IMR-90 (cell line): ENCODE measurements at regions not wholly inside any gene's neighbourhood (a gene's known extent, or its start where the extent isn't known, plus 50 kb on each side); places are given as distances from the start of the nearest gene placed in this dataset.

ENCODE experiments used
- CEBPB ChIP-seq: IDR thresholded peaks from 2 replicates; pipeline ENCODE4 v1.6.1; 2012; ENCODE audit warnings: low read depth, low read length, improper control_type of control experiment
- MXI1 ChIP-seq: IDR thresholded peaks from 2 replicates; pipeline ENCODE4 v1.6.1; 2012; ENCODE audit warnings: low read depth, mild to moderate bottlenecking, low read length, moderate library complexity, borderline replicate concordance

- no peak for TF ChIP-seq CEBPB
- TF ChIP-seq MXI1, result no peak
Measured at GRCh38 chr16:88330971-88331890, 51.5 kb upstream of the ZNF469 start (continued).
